ENCODE measurements at regions not wholly inside any gene's neighbourhood (a gene's known extent, or its start where the extent isn't known, plus 50 kb on each side); places are given as distances from the start of the nearest gene placed in this dataset.

DNA sequence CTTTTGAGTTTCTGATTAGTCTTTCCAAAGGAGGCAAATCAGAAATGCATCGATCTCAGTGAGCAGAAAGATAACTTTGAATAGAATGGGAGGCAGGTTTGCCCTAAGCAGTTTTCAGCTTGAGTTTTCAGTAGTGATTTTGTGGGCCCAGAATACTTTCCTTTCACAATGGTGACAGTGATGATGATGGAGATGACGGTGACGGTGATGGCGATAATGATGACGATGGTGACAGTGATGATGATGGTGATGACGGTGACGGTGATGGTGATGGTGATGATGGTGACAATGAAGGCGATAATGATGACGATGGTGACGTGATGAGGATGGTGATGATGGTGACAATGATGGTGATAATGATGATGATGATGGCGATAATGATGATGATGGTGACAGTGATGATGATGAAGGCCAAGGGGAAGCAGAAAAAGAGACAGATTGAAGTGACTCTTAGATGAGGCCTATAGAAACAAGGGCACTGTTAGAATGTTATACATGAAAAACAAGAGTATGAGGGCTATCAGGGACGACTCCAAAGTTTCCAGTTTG lies 153.4 kb upstream of the B3GAT1 start:
- no peak for DNase-seq

DNA sequence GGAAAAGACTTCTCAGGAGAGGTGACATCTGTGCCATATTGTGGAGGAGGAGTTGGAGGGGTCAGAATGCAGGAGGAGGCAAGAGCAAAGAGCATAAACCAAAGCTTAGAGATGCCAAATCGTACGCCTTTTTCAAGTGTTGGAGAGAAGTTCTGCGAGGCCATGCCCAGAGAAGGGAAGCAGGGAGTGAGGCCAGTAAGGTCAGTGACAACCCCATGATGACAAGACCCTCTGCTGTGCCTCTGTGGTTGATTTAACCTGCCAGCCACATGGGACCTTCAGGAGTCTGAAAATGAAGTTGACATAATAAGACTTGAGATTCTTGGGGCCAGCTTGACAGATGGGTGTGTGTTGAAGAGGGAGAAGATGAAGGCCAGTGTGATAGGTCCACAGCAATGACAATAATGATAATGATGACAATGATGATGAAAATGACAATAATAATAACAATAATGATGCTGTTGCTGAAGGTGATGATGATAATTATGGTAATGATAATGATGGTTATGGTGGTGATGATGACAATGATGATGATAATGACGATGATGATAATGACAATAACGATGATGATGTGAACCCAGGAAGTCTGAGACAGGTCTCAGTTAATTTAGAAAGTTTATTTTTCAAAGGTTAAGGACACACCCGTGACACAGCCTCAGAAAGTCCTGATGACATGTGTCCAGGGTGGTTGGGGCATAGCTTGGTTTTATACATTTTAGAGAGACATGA lies 152.6 kb upstream of the B3GAT1 start:
- no peak for DNase-seq

DNA sequence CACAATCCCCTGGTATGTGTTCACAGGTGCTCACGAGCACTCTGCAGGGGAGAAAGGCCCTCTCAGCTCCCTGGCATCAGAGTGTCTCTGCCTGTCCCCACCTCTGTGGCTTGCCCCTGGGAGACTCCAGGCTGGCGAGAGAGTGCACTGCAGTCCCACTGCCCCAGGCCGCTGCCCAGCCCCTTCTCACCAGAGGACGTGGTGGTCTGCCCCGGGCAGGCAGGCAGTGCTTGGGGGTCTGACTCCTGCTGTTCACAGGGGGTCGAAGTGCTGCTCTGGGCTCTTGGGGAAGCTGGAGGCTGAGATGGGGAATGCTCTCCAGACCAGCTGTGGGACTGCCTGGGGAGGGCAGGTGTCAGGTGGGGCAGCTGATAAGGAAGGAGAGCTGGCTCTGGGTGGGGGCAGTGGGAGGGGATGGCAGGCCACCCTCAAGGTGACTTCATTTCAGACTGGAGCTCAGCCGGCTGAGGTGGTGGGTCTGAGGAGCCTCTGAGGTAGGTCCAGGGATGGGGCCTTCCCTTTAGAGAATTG lies 151.0 kb upstream of the B3GAT1 start:
- DNase-seq: no peak

DNA sequence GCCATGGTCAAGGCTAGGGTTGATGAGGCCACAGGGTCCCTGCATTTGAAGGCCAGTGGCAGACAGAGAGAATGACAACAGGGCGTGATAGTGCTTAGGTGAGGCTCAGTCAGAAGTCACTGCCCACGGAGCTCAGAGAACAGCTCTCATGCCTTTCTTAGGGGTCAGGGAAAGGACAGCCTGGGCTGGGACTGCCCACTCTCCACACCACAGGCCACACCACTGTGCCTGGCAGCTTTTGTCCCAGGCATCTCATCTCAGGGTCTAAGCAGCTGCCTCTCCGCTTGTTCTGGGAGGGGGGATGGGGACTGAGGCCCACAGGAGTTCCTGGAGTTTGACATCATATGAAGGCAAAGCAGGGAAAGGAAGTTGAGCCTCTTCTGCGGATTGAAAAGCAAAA lies 150.2 kb upstream of the B3GAT1 start:
- peak; percentile 76 for DNase-seq

DNA sequence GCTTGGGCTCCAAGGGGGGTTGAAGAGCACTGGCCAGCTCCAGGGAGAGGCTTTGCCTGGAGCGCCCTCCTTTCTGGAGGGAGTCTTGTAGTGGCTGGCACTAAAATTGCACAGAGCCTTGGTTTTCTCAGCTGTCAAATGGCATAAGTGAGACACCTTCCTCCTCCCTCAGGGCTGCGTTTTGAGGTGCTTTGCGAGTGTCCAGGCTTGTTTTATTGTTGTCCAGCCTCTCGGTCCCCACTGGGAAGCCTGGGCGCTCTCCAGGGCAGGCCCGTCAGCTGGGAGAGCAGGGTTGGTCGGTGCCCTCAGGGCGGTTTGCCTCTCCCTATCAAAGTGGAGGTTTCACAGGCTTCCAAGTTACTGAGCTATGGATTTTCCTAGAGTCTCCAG lies 149.3 kb upstream of the B3GAT1 start:
- DNase-seq: no peak

GRCh38 chr11:134560566-134561330 lies 148.7 kb upstream of the B3GAT1 start:
- DNase-seq: peak; percentile 72

GRCh38 chr11:134560066-134560465 lies 148.0 kb upstream of the B3GAT1 start:
- DNase-seq: no peak

DNA sequence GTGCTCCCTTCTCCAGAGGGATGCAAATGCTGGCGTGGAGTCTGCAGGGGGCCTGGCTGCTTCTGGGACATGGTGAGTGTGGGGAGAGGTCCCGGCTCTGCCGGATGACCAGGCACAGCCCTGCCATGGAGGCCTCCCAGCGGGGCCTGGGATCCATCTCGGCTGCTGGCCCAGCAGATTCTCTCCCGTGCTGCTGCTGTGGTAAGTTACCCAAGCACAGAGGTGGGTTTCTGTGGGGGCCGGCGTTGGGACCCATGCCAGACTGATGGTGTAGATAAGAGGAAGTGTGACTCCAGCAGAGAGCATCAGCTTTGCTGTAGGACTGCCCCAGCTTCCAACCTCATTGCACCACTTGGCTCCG lies 147.5 kb upstream of the B3GAT1 start:
- no peak for DNase-seq

DNA sequence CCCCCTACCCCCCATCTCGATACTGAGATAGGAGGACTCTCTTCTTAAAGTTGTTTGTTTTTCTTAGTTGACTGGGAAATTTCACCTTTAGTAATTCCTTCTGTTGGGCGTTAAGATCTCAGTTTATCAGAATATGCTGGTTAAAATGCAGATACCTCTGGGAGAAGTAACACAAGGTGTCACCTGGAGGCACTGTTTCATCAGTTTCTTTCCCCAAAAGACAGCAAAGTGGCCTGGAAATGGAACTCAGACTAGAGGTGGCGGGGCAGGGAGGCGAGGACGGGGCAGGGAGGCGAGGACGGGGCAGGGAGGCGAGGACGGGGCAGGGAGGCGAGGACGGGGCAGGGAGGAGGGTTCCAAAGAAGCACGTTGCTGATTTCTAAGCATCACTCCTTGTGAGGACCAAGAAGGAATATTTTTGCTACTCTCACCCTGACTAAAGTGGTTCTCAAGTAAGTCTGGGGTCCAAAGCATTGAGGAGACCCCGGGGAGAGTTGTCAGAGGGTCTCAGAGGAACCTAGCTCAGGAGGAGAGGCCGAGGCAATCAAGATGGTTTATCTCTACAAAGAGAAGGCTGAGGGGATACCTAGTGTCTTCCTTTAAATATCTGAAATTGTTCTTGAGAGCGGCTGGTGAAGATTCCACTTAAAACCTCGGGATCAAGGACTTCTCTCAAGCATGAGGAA lies 147.0 kb upstream of the B3GAT1 start:
- no peak for DNase-seq

DNA sequence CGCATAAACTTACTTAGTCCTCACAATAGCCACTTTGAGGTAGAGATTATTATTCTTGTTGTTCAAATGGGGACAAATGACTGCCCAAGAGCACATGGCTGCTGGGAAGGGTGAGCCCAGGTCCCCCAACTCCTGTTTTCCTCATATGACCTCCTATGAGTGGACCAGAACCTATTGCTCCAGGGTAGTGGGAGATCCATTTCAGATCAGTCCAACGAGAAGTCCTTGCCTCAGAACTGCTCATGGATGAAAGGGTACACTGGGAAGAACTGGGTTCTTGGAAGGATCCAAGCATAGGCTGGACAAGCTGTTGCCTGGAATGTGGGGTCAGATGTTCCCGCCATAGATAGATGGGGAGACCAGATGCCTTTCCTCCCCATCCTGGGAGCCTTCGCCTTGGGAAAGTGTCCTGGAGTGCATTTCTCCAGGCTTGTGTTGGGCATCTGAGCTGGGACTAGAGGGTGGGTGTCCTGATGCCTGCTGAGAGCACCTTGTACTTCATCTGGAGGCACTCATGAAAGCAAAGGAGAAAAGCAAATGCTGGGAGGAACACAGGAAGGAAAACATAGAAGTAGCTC lies 146.3 kb upstream of the B3GAT1 start:
- DNase-seq: no peak

- no peak for DNase-seq
Observed at GRCh38 chr11:134557571-134558257, 145.7 kb upstream of the B3GAT1 start.

DNA sequence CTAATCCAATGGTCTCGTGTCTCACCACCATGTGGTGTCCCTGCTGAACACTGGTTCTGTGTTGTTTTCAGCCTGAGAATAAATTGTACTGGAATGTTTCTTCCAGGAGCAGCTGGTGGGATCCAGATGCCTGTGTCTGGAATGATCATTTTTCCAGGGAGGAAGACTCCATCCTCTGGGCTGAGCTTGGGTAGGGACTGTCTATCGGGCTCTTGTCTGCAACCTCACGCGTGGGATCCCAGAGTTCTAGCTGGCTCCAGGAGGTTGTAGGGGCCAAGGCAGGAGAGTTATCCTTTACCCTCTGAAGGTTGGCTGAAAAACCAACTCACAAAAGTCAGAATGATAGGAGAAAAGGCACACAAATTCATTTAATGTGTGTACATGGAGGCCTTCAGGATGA lies 144.1 kb upstream of the B3GAT1 start:
- DNase-seq: no peak

- DNase-seq: no peak
Observed at GRCh38 chr11:134555510-134555909, 143.5 kb upstream of the B3GAT1 start.

- DNase-seq: no peak
Observed at GRCh38 chr11:134554861-134555260, 142.8 kb upstream of the B3GAT1 start.

DNA sequence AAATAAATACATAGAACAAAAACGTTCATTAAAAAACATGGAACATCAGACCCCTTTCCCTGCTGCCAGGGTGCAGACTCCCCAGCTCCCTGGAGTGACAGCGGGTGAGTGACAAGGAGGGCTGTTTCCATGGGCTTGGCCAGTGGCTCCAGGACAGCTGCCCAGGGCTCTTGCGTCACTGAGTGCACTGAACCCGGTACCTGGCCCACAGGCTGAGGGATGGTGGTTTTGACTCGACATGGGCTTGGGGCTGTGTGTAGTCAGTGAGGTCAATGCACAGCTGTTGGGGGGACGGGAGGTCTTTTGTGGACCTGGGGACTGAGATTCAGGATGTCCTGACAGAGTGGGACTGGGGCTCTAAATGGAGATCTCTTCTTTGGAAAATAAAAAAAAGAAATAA lies 142.1 kb upstream of the B3GAT1 start:
- no peak for DNase-seq

DNA sequence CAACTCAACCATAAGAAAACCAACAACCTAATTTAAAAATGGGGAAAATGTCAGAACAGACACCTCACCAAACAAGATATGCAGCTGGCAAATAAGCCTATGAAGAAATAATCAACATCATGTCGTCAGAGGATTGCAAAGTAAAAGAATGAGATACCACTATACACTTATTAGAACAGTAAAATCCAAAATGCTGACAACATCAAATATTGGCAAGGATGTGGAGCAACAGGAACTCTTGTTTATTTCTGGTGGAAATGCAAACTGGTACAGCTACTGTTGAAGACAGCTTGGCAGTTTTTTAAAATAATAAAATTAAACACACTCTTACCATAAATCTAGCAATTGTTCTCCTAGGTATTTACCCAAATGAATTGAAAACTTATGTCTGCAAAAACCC lies 140.7 kb upstream of the B3GAT1 start:
- no peak for DNase-seq

GRCh38 chr11:134545521-134545920 lies 133.5 kb upstream of the B3GAT1 start:
- no peak for DNase-seq

DNA sequence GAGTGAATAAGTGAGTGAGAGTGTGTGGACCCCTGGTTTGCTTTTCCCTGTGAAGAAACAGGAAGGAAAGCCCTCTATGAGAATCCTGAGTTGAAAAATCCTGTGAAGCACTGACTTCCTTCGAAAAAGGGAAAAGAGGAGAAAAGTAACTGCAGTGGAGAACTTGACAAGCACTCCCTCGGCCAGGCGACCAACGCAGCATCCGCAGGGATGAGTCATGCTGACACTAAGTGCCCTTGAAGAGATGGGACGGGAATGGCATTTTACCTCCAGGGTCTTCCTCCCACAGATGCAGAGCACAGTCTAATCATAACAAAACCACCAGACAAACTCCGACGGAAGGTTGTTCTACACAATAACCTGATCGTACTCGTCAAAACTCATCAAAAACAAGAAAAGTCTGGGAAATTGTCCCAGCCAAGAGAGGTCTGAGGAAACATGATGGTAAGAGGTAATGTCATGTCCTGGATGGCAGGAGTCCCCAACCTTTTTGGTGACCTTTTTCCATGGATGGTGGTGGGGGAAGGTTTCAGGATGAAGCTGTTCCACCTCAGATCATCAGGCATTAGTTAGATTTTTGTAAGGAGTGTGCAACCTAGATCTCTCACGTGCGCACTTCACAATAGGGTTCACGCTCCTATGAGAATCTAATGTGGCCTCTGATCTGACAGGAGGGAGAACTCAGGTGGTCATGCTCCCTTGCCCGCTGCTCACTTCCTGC lies 132.2 kb upstream of the B3GAT1 start:
- no peak for DNase-seq

- no peak for DNase-seq
Observed at GRCh38 chr11:134543645-134544044, 131.6 kb upstream of the B3GAT1 start.

GRCh38 chr11:134543241-134543640 lies 131.2 kb upstream of the B3GAT1 start:
- peak; percentile 67 for DNase-seq

- DNase-seq: no peak
Observed at GRCh38 chr11:134542401-134543165, 130.5 kb upstream of the B3GAT1 start.
